ENCODE measurements at regions not wholly inside any gene's neighbourhood (a gene's known extent, or its start where the extent isn't known, plus 50 kb on each side); places are given as distances from the start of the nearest gene placed in this dataset.
A peak's percentile ranks its signal among the peaks of the same experiment; 100 is the strongest.
"Not testable (repeated sequence)": the region's sequence is repeated elsewhere in the genome, so short reads cannot be mapped to it uniquely, and the experiment has no call there.

- 58% methylated on average over 1 of the region's 2 CpGs for WGBS
- Histone ChIP-seq H3K36me3 (ENCODE audit: insufficient read depth, low read length) (no peaks in the 10 kb centered on the region), H3K9ac (ENCODE audit: low read depth, low read length) (no peak overlapping the region), H3K4me3 (ENCODE audit: low read length) (no peak overlapping the region), H3K9me3 (ENCODE audit: insufficient read depth, low read depth, low read length) (no peaks in the 10 kb centered on the region), H3K27ac (ENCODE audit: low read depth, low read length) (no peak overlapping the region), H3K4me1 (ENCODE audit: insufficient read depth, low read length) (peaks cover 28% of the 10 kb centered on the region), H3K27me3 (ENCODE audit: insufficient read depth, low read length) (no peaks in the 10 kb centered on the region; the same call in 1 of the 2 replicates)
Observed at GRCh38 chr4:60482921-60483351, 717.2 kb upstream of the ADGRL3 start.

DNA sequence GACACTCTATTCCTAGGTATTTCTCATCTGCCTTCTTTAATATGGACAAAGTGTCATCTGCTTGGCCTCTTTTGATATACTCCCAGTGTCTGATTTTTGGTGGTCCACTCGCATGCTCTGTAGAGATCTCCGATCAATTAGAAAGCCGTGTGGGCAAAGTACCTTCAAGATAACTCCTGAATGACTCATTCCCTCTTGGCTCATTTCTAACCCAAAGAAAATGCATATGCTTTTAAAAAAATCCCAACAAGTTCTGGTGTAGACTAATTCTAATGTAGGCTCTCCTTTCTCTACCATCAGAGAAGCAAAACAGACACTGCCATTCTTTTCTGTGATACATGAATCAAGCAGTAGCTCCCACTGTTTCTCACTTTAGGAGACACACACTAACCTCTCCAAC lies 714.9 kb upstream of the ADGRL3 start:
- Histone ChIP-seq H3K4me3 (ENCODE audit: low read length) (no peak overlapping the region), H3K9ac (ENCODE audit: low read depth, low read length) (no peak overlapping the region), H3K36me3 (ENCODE audit: insufficient read depth, low read length) (no peaks in the 10 kb centered on the region), H3K27me3 (ENCODE audit: insufficient read depth, low read length) (no peaks in the 10 kb centered on the region; the same call in 1 of the 2 replicates), H3K4me1 (ENCODE audit: insufficient read depth, low read length) (peaks cover 28% of the 10 kb centered on the region), H3K9me3 (ENCODE audit: insufficient read depth, low read depth, low read length) (no peaks in the 10 kb centered on the region), H3K27ac (ENCODE audit: low read depth, low read length) (no peak overlapping the region)
- 78% methylated on average over 3 of the region's 3 CpGs for WGBS

DNA sequence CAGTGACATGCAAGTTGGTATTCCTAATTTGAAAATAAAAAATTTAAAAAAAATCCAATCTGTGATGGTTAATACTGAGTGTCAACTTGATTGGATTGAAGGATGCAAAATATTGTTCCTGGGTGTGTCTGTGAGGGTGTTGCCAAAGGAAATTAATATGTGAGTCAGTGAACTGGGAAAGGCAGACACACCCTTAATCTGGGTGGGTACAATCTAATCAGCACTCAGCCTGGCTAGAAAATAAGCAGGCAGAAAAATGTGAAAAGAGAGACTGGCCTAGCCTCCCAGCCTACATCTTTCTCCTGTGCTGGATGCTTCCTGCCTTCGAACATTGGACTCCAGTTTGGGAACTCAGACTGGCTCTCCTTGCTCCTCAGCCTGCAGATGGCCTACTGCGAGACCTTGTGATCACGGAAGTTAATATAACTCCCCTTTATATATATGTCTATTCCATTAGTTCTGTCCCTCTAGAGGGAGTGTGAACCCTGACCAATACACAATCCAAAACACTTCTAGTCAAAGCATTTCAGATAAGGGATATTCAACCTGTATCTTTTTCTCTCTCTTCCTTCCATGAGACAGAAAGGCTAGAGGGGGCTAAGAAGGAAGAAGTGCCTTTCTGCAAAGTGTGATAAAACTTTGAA lies 712.9 kb upstream of the ADGRL3 start:
- not testable (repeated sequence) for H3K9me3 ChIP-seq (ENCODE audit: insufficient read depth, low read depth, low read length); H3K27me3 ChIP-seq (ENCODE audit: insufficient read depth, low read length); H3K27ac ChIP-seq (ENCODE audit: low read depth, low read length); H3K4me3 ChIP-seq (ENCODE audit: low read length); H3K36me3 ChIP-seq (ENCODE audit: insufficient read depth, low read length); H3K9ac ChIP-seq (ENCODE audit: low read depth, low read length)
- WGBS = 94% methylated on average over 2 of the region's 3 CpGs
- H3K4me1 ChIP-seq (ENCODE audit: insufficient read depth, low read length) = peaks cover 28% of the 10 kb centered on the region

- peak overlapping the region; percentile 2 for H3K9ac ChIP-seq (ENCODE audit: low read depth, low read length)
- no peaks in the 10 kb centered on the region for H3K27me3 ChIP-seq (ENCODE audit: insufficient read depth, low read length)
- H3K27ac ChIP-seq (ENCODE audit: low read depth, low read length) = peak overlapping the region; percentile 62; the same call in 1 of the 2 replicates
- H3K9me3 ChIP-seq (ENCODE audit: insufficient read depth, low read depth, low read length) = no peaks in the 10 kb centered on the region
- no peak overlapping the region for H3K4me3 ChIP-seq (ENCODE audit: low read length)
- no peaks in the 10 kb centered on the region for H3K36me3 ChIP-seq (ENCODE audit: insufficient read depth, low read length)
- H3K4me1 ChIP-seq (ENCODE audit: insufficient read depth, low read length) = peaks cover 22% of the 10 kb centered on the region
- 83% methylated on average over 1 of the region's 1 CpG for WGBS
Observed at GRCh38 chr4:60500810-60501209, 699.3 kb upstream of the ADGRL3 start.

DNA sequence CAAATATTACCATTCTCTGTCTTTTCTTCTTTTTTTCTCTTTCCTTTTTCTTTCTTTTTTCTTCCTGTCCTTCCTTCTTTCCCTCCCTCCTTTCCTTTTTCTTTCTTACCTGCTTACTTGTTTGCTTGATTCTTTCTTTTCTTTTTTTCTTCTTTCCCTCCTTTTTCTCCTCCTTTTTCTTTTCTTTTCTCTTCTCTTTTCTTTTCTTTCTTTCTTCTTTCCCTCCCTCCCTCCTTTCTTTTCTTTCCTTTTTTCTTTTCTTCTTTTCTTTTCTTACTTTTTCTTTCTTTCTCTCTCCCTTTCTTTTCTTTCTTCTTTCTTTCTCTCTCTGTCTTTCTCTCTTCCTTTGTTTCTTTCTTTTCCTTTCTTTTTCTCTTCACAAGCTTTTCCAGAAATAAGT lies 697.4 kb upstream of the ADGRL3 start:
- H3K27ac ChIP-seq (ENCODE audit: low read depth, low read length) = no peak overlapping the region
- no peaks in the 10 kb centered on the region for H3K27me3 ChIP-seq (ENCODE audit: insufficient read depth, low read length)

GRCh38 chr4:60506061-60506460 lies 694.1 kb upstream of the ADGRL3 start:
- Histone ChIP-seq H3K4me3 (ENCODE audit: low read length) (no peak overlapping the region), H3K36me3 (ENCODE audit: insufficient read depth, low read length) (no peaks in the 10 kb centered on the region), H3K9me3 (ENCODE audit: insufficient read depth, low read depth, low read length) (peaks cover 7% of the 10 kb centered on the region; the same call in 1 of the 2 replicates), H3K4me1 (ENCODE audit: insufficient read depth, low read length) (peaks cover 10% of the 10 kb centered on the region), H3K27me3 (ENCODE audit: insufficient read depth, low read length) (no peaks in the 10 kb centered on the region), H3K9ac (ENCODE audit: low read depth, low read length) (no peak overlapping the region), H3K27ac (ENCODE audit: low read depth, low read length) (no peak overlapping the region)
- 100% methylated on average over 1 of the region's 1 CpG for WGBS

More for the DNA sequence above, 697.4 kb upstream of the ADGRL3 start:
- Histone ChIP-seq H3K36me3 (ENCODE audit: insufficient read depth, low read length) (no peaks in the 10 kb centered on the region), H3K9me3 (ENCODE audit: insufficient read depth, low read depth, low read length) (no peaks in the 10 kb centered on the region), H3K9ac (ENCODE audit: low read depth, low read length) (no peak overlapping the region), H3K4me3 (ENCODE audit: low read length) (no peak overlapping the region), H3K4me1 (ENCODE audit: insufficient read depth, low read length) (peaks cover 22% of the 10 kb centered on the region)

- H3K27ac ChIP-seq (ENCODE audit: low read depth, low read length) = no peak overlapping the region
- H3K27me3 ChIP-seq (ENCODE audit: insufficient read depth, low read length) = no peaks in the 10 kb centered on the region
- no peaks in the 10 kb centered on the region for H3K9me3 ChIP-seq (ENCODE audit: insufficient read depth, low read depth, low read length)
- no peak overlapping the region for H3K9ac ChIP-seq (ENCODE audit: low read depth, low read length)
- no peak overlapping the region for H3K4me3 ChIP-seq (ENCODE audit: low read length)
- H3K4me1 ChIP-seq (ENCODE audit: insufficient read depth, low read length) = no peaks in the 10 kb centered on the region
- WGBS = 92% methylated on average over 3 of the region's 3 CpGs
- H3K36me3 ChIP-seq (ENCODE audit: insufficient read depth, low read length) = no peaks in the 10 kb centered on the region
Observed at GRCh38 chr4:60522265-60522664, 677.9 kb upstream of the ADGRL3 start.

GRCh38 chr4:60531776-60532379 lies 668.2 kb upstream of the ADGRL3 start:
- Histone ChIP-seq H3K9ac (ENCODE audit: low read depth, low read length) (no peak overlapping the region), H3K36me3 (ENCODE audit: insufficient read depth, low read length) (no peaks in the 10 kb centered on the region), H3K27ac (ENCODE audit: low read depth, low read length) (no peak overlapping the region), H3K4me3 (ENCODE audit: low read length) (no peak overlapping the region), H3K4me1 (ENCODE audit: insufficient read depth, low read length) (no peaks in the 10 kb centered on the region), H3K9me3 (ENCODE audit: insufficient read depth, low read depth, low read length) (no peaks in the 10 kb centered on the region), H3K27me3 (ENCODE audit: insufficient read depth, low read length) (no peaks in the 10 kb centered on the region)
- no CpG with 5 or more reads among the region's 4 CpGs for WGBS

DNA sequence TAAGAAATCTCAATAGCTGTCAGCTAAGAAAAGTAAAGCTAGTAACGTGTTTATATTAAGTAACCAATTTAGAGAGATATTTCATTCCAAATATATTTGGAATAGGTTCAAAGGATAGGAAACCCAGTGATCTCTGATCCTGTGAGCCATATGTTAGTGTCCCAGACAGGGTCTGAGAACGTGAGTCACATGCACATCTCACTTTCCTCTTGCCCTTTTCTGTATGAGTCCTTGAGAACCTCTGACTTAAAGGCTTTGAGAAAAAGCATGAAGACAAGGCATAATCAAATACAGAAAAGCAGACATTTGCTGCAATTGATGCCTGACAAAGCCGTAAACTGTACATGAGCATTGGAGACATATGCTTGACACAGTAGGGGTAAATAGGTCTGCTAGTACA lies 655.1 kb upstream of the ADGRL3 start:
- Histone ChIP-seq H3K27me3 (ENCODE audit: insufficient read depth, low read length) (no peaks in the 10 kb centered on the region), H3K4me1 (ENCODE audit: insufficient read depth, low read length) (no peaks in the 10 kb centered on the region), H3K27ac (ENCODE audit: low read depth, low read length) (no peak overlapping the region), H3K4me3 (ENCODE audit: low read length) (no peak overlapping the region), H3K9me3 (ENCODE audit: insufficient read depth, low read depth, low read length) (no peaks in the 10 kb centered on the region), H3K9ac (ENCODE audit: low read depth, low read length) (no peak overlapping the region), H3K36me3 (ENCODE audit: insufficient read depth, low read length) (no peaks in the 10 kb centered on the region)
- 92% methylated on average over 2 of the region's 3 CpGs for WGBS

DNA sequence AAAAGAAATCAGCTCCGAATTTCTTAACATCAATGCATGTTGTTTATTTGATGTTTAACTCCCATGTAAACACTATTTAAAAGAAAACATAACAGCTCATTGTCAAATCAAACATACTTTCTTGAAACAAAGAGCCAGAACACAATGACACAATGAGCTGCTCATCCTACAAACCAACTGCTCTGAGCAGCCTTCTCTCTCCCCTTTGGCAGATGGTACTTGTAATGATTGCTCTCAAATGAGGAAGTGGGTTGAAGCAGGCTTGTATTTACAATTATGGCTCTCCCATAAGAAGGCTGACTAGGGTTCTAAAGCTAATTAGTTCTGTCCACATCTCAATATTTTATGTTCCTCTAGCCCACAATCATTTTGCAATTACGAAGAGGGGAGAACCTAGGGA lies 637.8 kb upstream of the ADGRL3 start:
- no peaks in the 10 kb centered on the region for H3K36me3 ChIP-seq (ENCODE audit: insufficient read depth, low read length)
- H3K27ac ChIP-seq (ENCODE audit: low read depth, low read length) = no peak overlapping the region
- WGBS = no CpG with 5 or more reads among the region's 2 CpGs
- no peaks in the 10 kb centered on the region for H3K27me3 ChIP-seq (ENCODE audit: insufficient read depth, low read length)
- H3K9ac ChIP-seq (ENCODE audit: low read depth, low read length) = no peak overlapping the region
- H3K4me3 ChIP-seq (ENCODE audit: low read length) = no peak overlapping the region
- H3K4me1 ChIP-seq (ENCODE audit: insufficient read depth, low read length) = peaks cover 12% of the 10 kb centered on the region
- no peaks in the 10 kb centered on the region for H3K9me3 ChIP-seq (ENCODE audit: insufficient read depth, low read depth, low read length)

DNA sequence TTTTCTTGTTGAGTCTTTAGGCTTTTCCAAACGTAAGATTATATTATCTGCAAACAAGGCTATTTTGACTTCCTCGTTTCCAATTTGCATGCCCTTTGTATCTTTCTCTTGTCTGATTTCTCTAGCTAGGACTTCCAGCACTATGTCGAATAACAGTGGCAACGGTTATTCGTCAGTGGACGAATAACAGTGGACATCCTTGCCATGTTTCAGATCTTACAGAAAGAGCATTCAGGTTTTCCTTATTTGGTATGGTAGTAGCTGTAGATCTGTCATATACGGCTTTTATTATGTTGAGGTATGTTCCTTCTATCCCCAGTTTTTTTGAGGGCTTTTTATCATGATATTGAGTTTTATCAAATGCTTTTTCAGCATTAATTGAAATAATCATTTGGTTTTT lies 634.6 kb upstream of the ADGRL3 start:
- no peak overlapping the region for H3K27ac ChIP-seq (ENCODE audit: low read depth, low read length)
- 94% methylated on average over 7 of the region's 7 CpGs for WGBS
- H3K9ac ChIP-seq (ENCODE audit: low read depth, low read length) = no peak overlapping the region
- peaks cover 12% of the 10 kb centered on the region for H3K4me1 ChIP-seq (ENCODE audit: insufficient read depth, low read length)
- no peak overlapping the region for H3K4me3 ChIP-seq (ENCODE audit: low read length)
- H3K27me3 ChIP-seq (ENCODE audit: insufficient read depth, low read length) = no peaks in the 10 kb centered on the region
- no peaks in the 10 kb centered on the region for H3K9me3 ChIP-seq (ENCODE audit: insufficient read depth, low read depth, low read length)
- H3K36me3 ChIP-seq (ENCODE audit: insufficient read depth, low read length) = no peaks in the 10 kb centered on the region

DNA sequence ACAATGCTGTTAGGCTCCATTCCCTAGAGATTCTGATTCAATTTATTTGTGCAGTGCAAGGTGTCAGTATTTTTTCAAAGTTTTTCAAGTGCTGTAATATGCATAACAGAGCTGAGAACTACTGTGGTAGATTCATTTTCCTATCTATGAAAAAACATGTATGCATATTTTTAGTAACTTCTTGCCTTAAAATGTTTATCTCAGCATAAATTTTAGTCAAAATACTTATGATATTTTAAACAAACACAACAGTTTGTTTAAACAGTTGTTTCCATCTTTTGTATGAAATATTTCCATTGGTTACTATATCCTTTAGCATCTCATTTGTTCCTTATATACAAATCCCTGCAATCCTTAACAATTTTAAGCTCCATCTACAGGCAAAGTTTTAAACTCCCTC lies 624.8 kb upstream of the ADGRL3 start:
- Histone ChIP-seq H3K4me3 (ENCODE audit: low read length) (no peak overlapping the region), H3K27me3 (ENCODE audit: insufficient read depth, low read length) (no peaks in the 10 kb centered on the region), H3K27ac (ENCODE audit: low read depth, low read length) (no peak overlapping the region), H3K9me3 (ENCODE audit: insufficient read depth, low read depth, low read length) (no peaks in the 10 kb centered on the region), H3K9ac (ENCODE audit: low read depth, low read length) (no peak overlapping the region), H3K36me3 (ENCODE audit: insufficient read depth, low read length) (no peaks in the 10 kb centered on the region), H3K4me1 (ENCODE audit: insufficient read depth, low read length) (no peaks in the 10 kb centered on the region)

Data from HUES64 (cell line).